WTC11 (cell line): ENCODE measurements at regions not wholly inside any gene's neighbourhood (a gene's known extent, or its start where the extent isn't known, plus 50 kb on each side); places are given as distances from the start of the nearest gene placed in this dataset.

Source experiments
- ARID4B ChIP-seq: sonication (generic); formaldehyde crosslinking; IDR thresholded peaks from 2 replicates; pipeline ENCODE4 v1.8.0; 2023; ENCODE audit warnings: missing genetic modification reagents, mild to moderate bottlenecking, borderline replicate concordance
- FOXP1 ChIP-seq: sonication (generic); formaldehyde crosslinking; IDR thresholded peaks from 2 replicates; pipeline ENCODE4 v1.8.0; 2022; ENCODE audit warnings: missing genetic modification reagents, mild to moderate bottlenecking, moderate library complexity, borderline replicate concordance
- IRF2 ChIP-seq: sonication (generic); formaldehyde crosslinking; IDR thresholded peaks from 2 replicates; pipeline ENCODE4 v1.8.0; 2022; ENCODE audit warnings: low read depth, missing genetic modification reagents, borderline replicate concordance
- JUN ChIP-seq: sonication (generic); formaldehyde crosslinking; IDR thresholded peaks from 2 replicates; pipeline ENCODE4 v1.8.0; 2023; ENCODE audit warnings: mild to moderate bottlenecking, missing genetic modification reagents
- NR1H2 ChIP-seq: sonication (generic); formaldehyde crosslinking; IDR thresholded peaks from 2 replicates; pipeline ENCODE4 v1.9.0; 2021; ENCODE audit warnings: mild to moderate bottlenecking, moderate library complexity, missing genetic modification reagents
- OVOL2 ChIP-seq: fragments of 250-450 bp; sonication (Bioruptor Pico); IDR thresholded peaks from 2 replicates; pipeline ENCODE4 v1.9.0; 2021; ENCODE audit warnings: mild to moderate bottlenecking, borderline replicate concordance
- PRDM15 ChIP-seq: sonication (generic); formaldehyde crosslinking; IDR thresholded peaks from 2 replicates; pipeline ENCODE4 v1.8.0; 2022; ENCODE audit warnings: missing genetic modification reagents
- TEAD4 ChIP-seq: sonication (generic); formaldehyde crosslinking; IDR thresholded peaks from 2 replicates; pipeline ENCODE4 v1.8.0; 2022; ENCODE audit warnings: mild to moderate bottlenecking, missing genetic modification reagents
- ZNF121 ChIP-seq: sonication (generic); formaldehyde crosslinking; IDR thresholded peaks from 2 replicates; pipeline ENCODE4 v1.8.0; 2023; ENCODE audit warnings: missing genetic modification reagents
- ZNF317 ChIP-seq: sonication (generic); formaldehyde crosslinking; IDR thresholded peaks from 2 replicates; pipeline ENCODE4 v1.8.1; 2023; ENCODE audit warnings: low read depth, mild to moderate bottlenecking, moderate library complexity, missing genetic modification reagents, borderline replicate concordance
- TF ChIP-seq, protein P1 (sequence below): fragments of 200-600 bp; IDR thresholded peaks from 2 replicates; pipeline ENCODE4 v1.8.0; 2022; ENCODE audit warnings: antibody characterized with exemption
- TF ChIP-seq, protein P2 (sequence below): sonication (generic); formaldehyde crosslinking; IDR thresholded peaks from 2 replicates; pipeline ENCODE4 v1.8.0; 2022; ENCODE audit warnings: mild to moderate bottlenecking, missing genetic modification reagents
- TF ChIP-seq, protein P3 (sequence below): sonication (generic); formaldehyde crosslinking; IDR thresholded peaks from 2 replicates; pipeline ENCODE4 v1.8.1; 2022; ENCODE audit warnings: missing genetic modification reagents, borderline replicate concordance

DNA sequence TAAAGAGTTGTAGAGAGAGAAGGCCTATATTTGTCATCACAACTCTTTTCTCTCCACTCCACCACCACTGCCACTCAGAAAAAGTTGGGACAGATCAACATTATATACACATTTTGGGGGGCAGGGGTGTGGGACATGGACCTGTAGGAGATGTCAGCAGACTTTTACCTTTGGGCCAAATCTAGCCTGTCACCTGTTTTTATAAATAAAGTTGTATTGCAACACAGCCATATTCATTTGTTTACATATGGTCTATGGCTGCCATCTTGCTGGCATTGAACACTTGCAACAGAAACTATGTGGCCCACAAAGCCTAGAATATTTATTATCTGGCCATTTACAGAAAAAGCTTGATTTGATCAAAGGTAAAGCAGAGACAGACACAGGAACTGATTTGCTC, 250.7 kb downstream of the BTG1 start:
- TF ChIP-seq PRDM15: no peak
- TF ChIP-seq, protein P1, sequence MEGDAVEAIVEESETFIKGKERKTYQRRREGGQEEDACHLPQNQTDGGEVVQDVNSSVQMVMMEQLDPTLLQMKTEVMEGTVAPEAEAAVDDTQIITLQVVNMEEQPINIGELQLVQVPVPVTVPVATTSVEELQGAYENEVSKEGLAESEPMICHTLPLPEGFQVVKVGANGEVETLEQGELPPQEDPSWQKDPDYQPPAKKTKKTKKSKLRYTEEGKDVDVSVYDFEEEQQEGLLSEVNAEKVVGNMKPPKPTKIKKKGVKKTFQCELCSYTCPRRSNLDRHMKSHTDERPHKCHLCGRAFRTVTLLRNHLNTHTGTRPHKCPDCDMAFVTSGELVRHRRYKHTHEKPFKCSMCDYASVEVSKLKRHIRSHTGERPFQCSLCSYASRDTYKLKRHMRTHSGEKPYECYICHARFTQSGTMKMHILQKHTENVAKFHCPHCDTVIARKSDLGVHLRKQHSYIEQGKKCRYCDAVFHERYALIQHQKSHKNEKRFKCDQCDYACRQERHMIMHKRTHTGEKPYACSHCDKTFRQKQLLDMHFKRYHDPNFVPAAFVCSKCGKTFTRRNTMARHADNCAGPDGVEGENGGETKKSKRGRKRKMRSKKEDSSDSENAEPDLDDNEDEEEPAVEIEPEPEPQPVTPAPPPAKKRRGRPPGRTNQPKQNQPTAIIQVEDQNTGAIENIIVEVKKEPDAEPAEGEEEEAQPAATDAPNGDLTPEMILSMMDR: no peak
- TF ChIP-seq, protein P2, sequence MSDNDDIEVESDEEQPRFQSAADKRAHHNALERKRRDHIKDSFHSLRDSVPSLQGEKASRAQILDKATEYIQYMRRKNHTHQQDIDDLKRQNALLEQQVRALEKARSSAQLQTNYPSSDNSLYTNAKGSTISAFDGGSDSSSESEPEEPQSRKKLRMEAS (CRISPR knock-in tag): no peak
- no peak for TF ChIP-seq TEAD4 (CRISPR knock-in tag)
- TF ChIP-seq ZNF317 (CRISPR knock-in tag): no peak
- no peak for TF ChIP-seq ZNF121 (CRISPR knock-in tag)
- no peak for TF ChIP-seq JUN (CRISPR knock-in tag)
- no peak for TF ChIP-seq FOXP1 (CRISPR knock-in tag)
- TF ChIP-seq NR1H2 (CRISPR knock-in tag): no peak
- TF ChIP-seq OVOL2: no peak
- TF ChIP-seq ARID4B: no peak
- TF ChIP-seq, protein P3, sequence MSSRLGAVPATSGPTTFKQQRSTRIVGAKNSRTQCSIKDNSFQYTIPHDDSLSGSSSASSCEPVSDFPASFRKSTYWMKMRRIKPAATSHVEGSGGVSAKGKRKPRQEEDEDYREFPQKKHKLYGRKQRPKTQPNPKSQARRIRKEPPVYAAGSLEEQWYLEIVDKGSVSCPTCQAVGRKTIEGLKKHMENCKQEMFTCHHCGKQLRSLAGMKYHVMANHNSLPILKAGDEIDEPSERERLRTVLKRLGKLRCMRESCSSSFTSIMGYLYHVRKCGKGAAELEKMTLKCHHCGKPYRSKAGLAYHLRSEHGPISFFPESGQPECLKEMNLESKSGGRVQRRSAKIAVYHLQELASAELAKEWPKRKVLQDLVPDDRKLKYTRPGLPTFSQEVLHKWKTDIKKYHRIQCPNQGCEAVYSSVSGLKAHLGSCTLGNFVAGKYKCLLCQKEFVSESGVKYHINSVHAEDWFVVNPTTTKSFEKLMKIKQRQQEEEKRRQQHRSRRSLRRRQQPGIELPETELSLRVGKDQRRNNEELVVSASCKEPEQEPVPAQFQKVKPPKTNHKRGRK (CRISPR knock-in tag): no peak
- TF ChIP-seq IRF2 (CRISPR knock-in tag): no peak
